Peyer's patch (tissue), 4 donors: ENCODE measurements at regions not wholly inside any gene's neighbourhood (a gene's known extent, or its start where the extent isn't known, plus 50 kb on each side); places are given as distances from the start of the nearest gene placed in this dataset.

Experiments
- CTCF ChIP-seq, 6 experiments: fragments of 450-650 bp in 4 of 6; fragments of 200-600 bp in 2 of 6; sonication (generic) in 1 of 6; IDR thresholded peaks; one replicate each; pipeline ENCODE4 v1.5.1; 2017 to 2019; ENCODE audit warnings: antibody characterized with exemption in 6 of 6, mild to moderate bottlenecking in 3 of 6, moderate library complexity in 1 of 6
- POLR2A ChIP-seq, 2 donors: fragments of 450-650 bp; IDR thresholded peaks; one replicate each; pipeline ENCODE4 v1.5.1; 2017; ENCODE audit warnings: antibody characterized with exemption in 2 of 2, mild to moderate bottlenecking in 2 of 2, moderate library complexity in 2 of 2

GRCh38 chr14:100674897-100675619, 51.6 kb upstream of the DLK1 start:
- TF ChIP-seq CTCF (IDR thresholded peaks at IDR 0.05), result no peak
- no peak for TF ChIP-seq POLR2A (IDR thresholded peaks at IDR 0.05)
